Heart left ventricle (tissue), 13 donors: ENCODE measurements at regions not wholly inside any gene's neighbourhood (a gene's known extent, or its start where the extent isn't known, plus 50 kb on each side); places are given as distances from the start of the nearest gene placed in this dataset.

Source experiments
- CTCF ChIP-seq, 12 donors: fragments of 200-600 bp; sonication (generic) in 4 of 12; IDR thresholded peaks; one replicate each; pipeline versions ENCODE4 v1.5.0 to v1.8.0; 2018 to 2022; ENCODE audit warnings: antibody characterized with exemption in 12 of 12, mild to moderate bottlenecking in 5 of 12
- POLR2A ChIP-seq, 2 donors: fragments of 450-650 bp; IDR thresholded peaks; one replicate each; pipeline ENCODE4 v1.6.1; 2017; ENCODE audit warnings: antibody characterized with exemption in 2 of 2, mild to moderate bottlenecking in 2 of 2, moderate library complexity in 2 of 2
- donor health status: ischemic (EF 13 %, LVEDD 7.1; RV severe dilation, severe dysfunction).
- donor health status: DM: no; HTN: yes; CAD: no.
- donor health status: DM: no; HTN: no; CAD: no.
- donor health status: ischemic (EF 25% LVEDD 6.9; RV normal size, moderate dysfunction).
- donor health status: ischemic (EF 25% LVEDD 5.7; RV mildly dilated, moderate dysfunction).
- donor health status: ischemic (EF 35%, LVEDD 5.7; RV mildly dilated, moderate dysfunction).
- donor health status: nonischemic (EF 11% LVEDD 7.7; RV severe dilation, severe dysfunction).
- donor health status: DM: yes; HTN: yes; CAD: no.
- donor health status: PGD.
- donor health status: ischemic (EF 29% LVEDD 5.4; RV normal size, mild dysfunction).
- donor health status: nonischemic (EF 23%, LVEDD 6.1; RV moderate dilation, normal function).

GRCh38 chr9:107868186-107868585 lies 378.6 kb upstream of the KLF4 start:
- TF ChIP-seq CTCF (IDR thresholded peaks at IDR 0.05), result no peak
- TF ChIP-seq POLR2A (IDR thresholded peaks at IDR 0.05), result no peak
